Activated naive CD4-positive, alpha-beta T cell treated with anti-CD3 and anti-CD28 coated beads, Interleukin-2, amount 50 U/mL, for 72 hours (primary cell): ENCODE measurements at regions not wholly inside any gene's neighbourhood (a gene's known extent, or its start where the extent isn't known, plus 50 kb on each side); places are given as distances from the start of the nearest gene placed in this dataset.

Experiments used
- ATAC-seq, 2 donors: fragments of 150-1000 bp; cut with Tn5 transposase; 2 replicates each; pipeline ENCODE4 v1.10.0; 2021; ENCODE audit warnings: mild to moderate bottlenecking in 2 of 2, moderate library complexity in 2 of 2
- DNase-seq, 2 donors: peaks; one replicate each; pipeline ENCODE4 v3.0.0; 2021 to 2022; ENCODE audit warnings: low spot score in 2 of 2
- H3K27ac Mint-ChIP-seq, 2 donors: one replicate each; pipeline ENCODE4 v1.8.0; 2022; ENCODE audit warnings: mild to moderate bottlenecking in 2 of 2, mixed read lengths in 2 of 2
- H3K36me3 Mint-ChIP-seq, 2 donors: one replicate each; pipeline ENCODE4 v1.8.0; 2022; ENCODE audit warnings: mixed read lengths in 2 of 2
- H3K9me3 Mint-ChIP-seq, 2 donors: one replicate each; pipeline ENCODE4 v1.8.0; 2022; ENCODE audit warnings: mixed read lengths in 2 of 2

GRCh38 chr3:74349015-74349414 lies 265.4 kb downstream of the CNTN3 start:
- no peak for DNase-seq
- H3K9me3 Mint-ChIP-seq, result peaks cover 13 to 14% of the 10 kb centered on the region in 2 donors
- no peaks in the 10 kb centered on the region for H3K36me3 Mint-ChIP-seq

DNA sequence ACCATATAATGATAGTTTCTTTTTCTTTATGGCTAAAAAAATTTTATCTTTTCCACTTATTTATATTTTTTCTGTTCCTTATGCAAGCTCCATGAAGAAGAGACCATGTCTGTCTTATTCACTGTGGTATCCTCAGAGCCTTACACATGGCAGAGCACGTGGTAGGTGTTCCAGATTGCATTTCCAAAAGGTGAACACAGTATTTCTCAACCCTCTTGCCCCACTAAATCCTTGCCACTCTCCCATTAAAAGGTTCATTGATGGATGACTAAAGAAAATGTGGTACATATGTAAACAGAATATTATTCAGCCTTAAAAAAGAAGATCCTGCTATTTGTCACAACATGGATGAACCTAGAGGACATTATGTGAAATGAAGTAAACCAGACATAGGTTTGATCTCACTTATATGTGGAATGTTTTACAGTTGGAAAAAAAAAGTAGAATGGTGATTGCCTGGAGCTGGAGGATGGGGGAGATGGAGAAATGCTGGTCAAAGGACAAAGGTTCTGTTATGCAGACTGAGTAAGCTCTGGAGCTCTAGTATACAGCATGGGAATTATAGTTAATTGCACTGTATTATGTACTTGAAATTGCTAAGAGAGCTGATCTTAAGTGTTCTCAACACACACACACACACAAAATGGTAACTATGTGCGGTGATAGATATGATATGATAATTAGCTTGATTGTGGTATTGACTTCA lies 266.7 kb downstream of the CNTN3 start:
- no peak for DNase-seq
- Mint-ChIP-seq H3K36me3 (no peaks in the 10 kb centered on the region), H3K27ac (no peak overlapping the region), H3K9me3 (peaks cover 10 to 12% of the 10 kb centered on the region in 2 donors)
- no peak for ATAC-seq

More at GRCh38 chr3:74349015-74349414, 265.4 kb downstream of the CNTN3 start:
- no peak overlapping the region for H3K27ac Mint-ChIP-seq
- no peak for ATAC-seq

- Mint-ChIP-seq H3K9me3 (peaks cover 5 to 7% of the 10 kb centered on the region in 2 donors), H3K36me3 (no peaks in the 10 kb centered on the region), H3K27ac (no peak overlapping the region)
- ATAC-seq, result no peak
- DNase-seq, result no peak
Observed at GRCh38 chr3:74346896-74347295, 267.6 kb downstream of the CNTN3 start.

DNA sequence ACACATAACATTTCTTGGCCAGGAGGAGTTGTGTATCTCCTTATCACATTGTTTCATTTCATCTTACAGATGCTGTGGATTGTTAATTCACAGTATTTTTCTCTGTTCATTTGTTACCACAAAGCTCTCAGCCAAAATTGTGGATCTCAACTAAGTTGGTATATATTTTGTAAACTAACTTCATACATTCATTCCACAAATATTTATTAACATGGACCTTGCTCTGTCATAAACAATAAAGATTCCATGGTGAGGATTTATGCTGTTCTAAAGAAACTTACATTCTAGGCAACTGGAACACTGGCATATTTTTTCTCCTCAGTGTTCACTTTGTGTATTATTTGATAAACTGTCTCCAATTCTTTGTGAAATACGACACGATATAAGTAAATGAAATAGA lies 268.8 kb downstream of the CNTN3 start:
- Mint-ChIP-seq H3K36me3 (no peaks in the 10 kb centered on the region), H3K27ac (no peak overlapping the region)
- no peak for ATAC-seq

DNA sequence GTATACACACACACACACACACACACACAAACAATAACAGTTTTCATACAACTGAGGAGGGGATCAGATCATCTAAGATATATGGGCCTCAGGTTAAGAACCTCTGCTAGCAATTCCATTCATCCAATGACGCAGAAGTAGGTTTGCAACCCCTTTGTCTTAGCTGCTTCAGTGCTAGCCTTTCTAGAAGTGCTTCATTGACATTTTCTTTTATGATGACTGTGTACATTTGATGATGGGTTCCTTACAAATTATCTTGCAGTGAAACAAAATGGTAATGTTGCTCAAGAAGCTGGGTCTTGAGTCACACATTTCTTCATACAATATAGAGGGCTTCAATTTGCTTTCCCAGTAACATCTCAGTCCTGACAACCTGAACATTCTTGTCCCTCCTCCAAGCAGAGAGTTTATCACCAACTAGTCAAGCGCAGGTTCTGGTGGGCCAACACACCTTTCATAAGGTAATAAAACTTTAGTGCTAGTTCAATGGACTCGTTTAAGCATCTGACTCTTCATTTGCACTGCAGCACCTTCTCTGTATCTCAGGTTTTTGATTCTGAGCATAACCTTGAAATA lies 269.5 kb downstream of the CNTN3 start:
- H3K27ac Mint-ChIP-seq, result no peak overlapping the region
- no peaks in the 10 kb centered on the region for H3K36me3 Mint-ChIP-seq

More for the DNA sequence above, 268.8 kb downstream of the CNTN3 start:
- DNase-seq, result no peak
- peaks cover 5 to 7% of the 10 kb centered on the region in 2 donors for H3K9me3 Mint-ChIP-seq

DNA sequence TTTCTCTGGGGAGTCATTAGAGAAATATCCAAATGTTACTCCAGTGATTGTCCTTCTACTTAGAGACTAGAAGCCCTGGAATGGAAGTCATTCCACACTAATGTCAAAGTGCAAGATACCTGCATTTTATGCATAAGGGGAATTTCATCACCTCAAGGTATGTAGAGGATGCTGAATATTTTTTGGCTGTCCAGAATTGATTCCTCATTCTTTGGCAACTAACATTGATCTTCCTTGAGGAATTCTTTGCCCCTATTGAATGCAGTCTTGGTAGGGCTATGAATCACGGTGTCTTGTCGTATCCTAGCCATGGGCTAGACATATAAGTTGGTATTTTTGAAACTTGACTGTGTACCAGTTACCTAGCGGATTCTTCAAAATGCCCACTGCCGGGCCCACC lies 271.1 kb downstream of the CNTN3 start:
- H3K27ac Mint-ChIP-seq, result no peak overlapping the region
- DNase-seq (no peak), ATAC-seq (no peak)
- H3K36me3 Mint-ChIP-seq, result no peaks in the 10 kb centered on the region
- peaks cover 3 to 12% of the 10 kb centered on the region in 2 donors for H3K9me3 Mint-ChIP-seq

More for the DNA sequence above, 269.5 kb downstream of the CNTN3 start:
- H3K9me3 Mint-ChIP-seq, result peaks cover 3 to 5% of the 10 kb centered on the region in 2 donors
- DNase-seq (no peak), ATAC-seq (no peak)

DNA sequence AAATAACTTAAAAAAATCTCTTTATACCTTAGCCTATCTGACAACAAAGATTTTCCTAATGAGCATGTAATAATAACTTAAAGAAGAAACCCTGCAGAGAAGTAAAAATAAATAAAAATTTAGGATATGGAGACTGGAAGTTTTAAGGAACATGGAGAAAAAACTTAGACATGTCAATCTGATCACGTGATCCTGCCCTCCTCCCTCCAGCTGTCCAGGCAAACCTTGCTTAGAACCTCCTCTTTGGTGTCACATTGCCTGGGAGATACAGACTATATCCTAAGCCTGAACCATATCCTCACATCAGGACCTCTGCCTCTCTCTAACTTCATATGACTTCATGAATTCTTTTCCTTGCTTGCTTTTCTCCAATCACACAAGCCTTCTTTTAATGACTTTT lies 275.5 kb downstream of the CNTN3 start:
- Mint-ChIP-seq H3K27ac (no peak overlapping the region), H3K9me3 (peaks cover 3 to 18% of the 10 kb centered on the region in 2 donors), H3K36me3 (no peaks in the 10 kb centered on the region)
- DNase-seq, result no peak
- no peak for ATAC-seq

GRCh38 chr3:74332165-74332564 lies 282.3 kb downstream of the CNTN3 start:
- ATAC-seq, result no peak
- Mint-ChIP-seq H3K9me3 (peaks cover 0 to 12% of the 10 kb centered on the region in 2 donors), H3K27ac (no peak overlapping the region), H3K36me3 (no peaks in the 10 kb centered on the region)
- no peak for DNase-seq

- ATAC-seq, result no peak
Observed at GRCh38 chr3:74331711-74332110, 282.7 kb downstream of the CNTN3 start.

GRCh38 chr3:74329096-74329495 lies 285.4 kb downstream of the CNTN3 start:
- no peaks in the 10 kb centered on the region for H3K36me3 Mint-ChIP-seq
- ATAC-seq, result no peak

More at GRCh38 chr3:74331711-74332110, 282.7 kb downstream of the CNTN3 start:
- Mint-ChIP-seq H3K36me3 (no peaks in the 10 kb centered on the region), H3K9me3 (peaks cover 0 to 12% of the 10 kb centered on the region in 2 donors), H3K27ac (no peak overlapping the region)
- no peak for DNase-seq

DNA sequence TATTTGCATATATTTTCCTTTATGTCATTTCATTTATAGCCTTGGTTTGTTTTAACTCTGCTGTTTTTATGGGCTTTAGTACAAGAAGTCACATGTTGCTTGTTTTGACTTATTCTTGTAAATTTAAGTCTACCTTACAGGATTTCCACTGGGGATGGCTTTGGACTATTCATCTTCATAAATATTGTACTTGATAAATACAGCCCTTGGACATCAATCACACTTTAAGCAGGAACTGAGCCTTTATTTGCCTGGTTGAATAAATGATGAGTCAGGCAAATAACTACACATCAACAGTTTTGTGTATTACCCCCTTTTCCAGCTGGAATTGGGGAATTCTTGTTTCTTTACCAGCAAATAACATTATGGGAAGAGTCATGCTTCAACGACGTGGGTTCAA lies 286.0 kb downstream of the CNTN3 start:
- no peak for ATAC-seq
- DNase-seq, result no peak

More at GRCh38 chr3:74329096-74329495, 285.4 kb downstream of the CNTN3 start:
- no peak for DNase-seq
- Mint-ChIP-seq H3K9me3 (peaks cover 0 to 6% of the 10 kb centered on the region in 2 donors), H3K27ac (no peak overlapping the region)

DNA sequence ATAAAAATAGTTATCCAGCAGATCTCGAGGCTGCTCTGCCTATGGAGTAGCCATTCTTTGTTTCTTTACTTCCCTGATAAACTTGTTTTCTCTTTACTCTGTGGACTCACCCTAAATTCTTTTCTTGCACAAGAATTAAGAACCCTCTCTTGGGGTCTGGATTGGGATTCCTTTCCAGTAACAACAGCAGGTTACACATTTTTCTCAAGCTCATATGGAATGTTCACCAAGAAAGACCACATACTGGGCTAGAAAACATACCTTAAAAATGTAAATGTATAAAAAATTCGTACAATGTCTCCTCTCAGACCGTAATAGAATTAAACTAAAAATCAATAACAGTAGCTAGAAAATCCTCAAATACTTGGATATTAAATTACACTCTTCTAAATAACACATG lies 299.2 kb downstream of the CNTN3 start:
- ATAC-seq (no peak), DNase-seq (no peak)
- Mint-ChIP-seq H3K36me3 (peaks cover 0 to 13% of the 10 kb centered on the region in 2 donors), H3K27ac (no peak overlapping the region), H3K9me3 (peaks cover 18 to 19% of the 10 kb centered on the region in 2 donors)

More for the DNA sequence above, 286.0 kb downstream of the CNTN3 start:
- Mint-ChIP-seq H3K27ac (no peak overlapping the region), H3K9me3 (peaks cover 0 to 4% of the 10 kb centered on the region in 2 donors), H3K36me3 (no peaks in the 10 kb centered on the region)

DNA sequence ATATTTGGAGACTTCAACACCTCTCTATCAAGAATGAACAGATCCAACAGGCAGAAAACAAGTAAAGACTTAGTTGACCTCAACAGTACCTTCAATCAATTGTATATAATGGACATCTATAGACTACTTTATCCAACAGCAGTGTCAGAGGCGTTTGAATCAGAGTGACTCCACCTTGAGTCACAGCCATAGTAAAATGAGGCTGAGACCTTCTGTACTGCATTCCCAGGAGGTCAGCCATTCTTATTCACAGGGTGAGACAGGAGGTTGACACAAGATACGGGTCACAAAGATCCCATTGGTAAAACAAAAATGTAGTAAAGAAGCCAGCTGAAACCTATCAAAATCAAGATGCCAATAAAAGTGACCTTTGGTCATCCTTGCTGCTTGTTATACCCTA lies 299.8 kb downstream of the CNTN3 start:
- peaks cover 0 to 13% of the 10 kb centered on the region in 2 donors for H3K36me3 Mint-ChIP-seq
- no peak for DNase-seq
- no peak overlapping the region for H3K27ac Mint-ChIP-seq
- peaks cover 18 to 19% of the 10 kb centered on the region in 2 donors for H3K9me3 Mint-ChIP-seq
- ATAC-seq, result no peak

DNA sequence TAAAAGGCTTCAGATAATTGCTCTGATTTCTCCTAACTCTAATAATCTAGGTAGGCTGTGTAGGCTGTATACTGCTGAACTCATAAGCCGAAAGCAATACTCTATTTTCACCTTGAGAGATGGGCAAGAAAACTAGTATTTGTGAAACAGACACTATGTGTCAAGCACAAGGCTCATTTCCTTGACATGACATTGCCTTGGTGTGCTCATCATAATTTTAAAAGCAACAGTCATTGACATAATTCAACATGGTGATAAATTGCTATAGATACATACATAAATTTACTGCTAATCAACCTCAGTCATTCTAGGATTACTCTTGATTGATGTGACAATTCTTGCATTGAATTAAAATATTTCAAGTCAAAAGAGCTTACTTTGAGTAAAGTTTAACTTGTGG lies 304.7 kb downstream of the CNTN3 start:
- no peak overlapping the region for H3K27ac Mint-ChIP-seq
- peaks cover 9 to 13% of the 10 kb centered on the region in 2 donors for H3K9me3 Mint-ChIP-seq
- DNase-seq (no peak), ATAC-seq (no peak)
- no peaks in the 10 kb centered on the region for H3K36me3 Mint-ChIP-seq

DNA sequence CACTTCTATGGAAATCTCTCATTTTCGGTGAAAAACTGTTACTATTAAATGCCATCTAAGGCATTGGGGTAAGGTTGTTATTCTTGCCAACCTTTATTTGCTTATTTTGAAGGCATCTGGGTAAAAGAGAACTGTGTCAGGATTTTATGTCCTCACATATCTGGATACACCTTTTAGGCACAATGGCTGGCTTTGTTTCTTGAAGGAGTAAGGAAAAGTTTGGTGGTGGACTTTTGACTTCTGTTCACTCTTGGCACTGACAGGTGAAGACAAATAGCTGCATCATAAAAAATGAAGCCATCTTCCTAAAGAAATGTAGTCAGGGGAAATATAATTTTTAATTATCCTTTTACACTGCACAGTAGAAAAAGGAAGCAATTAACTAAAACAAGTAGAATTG lies 310.0 kb downstream of the CNTN3 start:
- H3K9me3 Mint-ChIP-seq, result peaks cover 10 to 14% of the 10 kb centered on the region in 2 donors
- no peak for DNase-seq
- no peaks in the 10 kb centered on the region for H3K36me3 Mint-ChIP-seq
- no peak for ATAC-seq
- no peak overlapping the region for H3K27ac Mint-ChIP-seq

DNA sequence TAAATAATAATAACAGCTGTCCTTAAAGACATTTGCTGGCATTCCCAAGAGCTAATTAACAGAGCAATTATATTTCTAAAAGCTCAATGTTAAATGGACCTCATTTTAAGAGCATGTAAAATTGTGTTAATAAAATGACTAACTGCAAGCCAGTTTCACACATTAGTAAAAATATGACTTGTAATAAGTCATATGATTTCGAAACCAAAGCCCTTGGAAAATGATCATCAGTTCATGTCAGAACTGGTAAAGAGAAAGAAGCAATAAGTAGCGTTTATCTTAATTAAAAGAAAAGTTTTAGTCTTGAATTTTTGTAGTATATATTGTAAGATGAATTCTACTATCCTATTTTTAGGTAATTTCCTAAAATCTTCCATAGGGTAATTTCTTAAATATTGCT lies 310.7 kb downstream of the CNTN3 start:
- ATAC-seq, result no peak
- no peak for DNase-seq
- Mint-ChIP-seq H3K27ac (no peak overlapping the region), H3K9me3 (peaks cover 10 to 14% of the 10 kb centered on the region in 2 donors), H3K36me3 (no peaks in the 10 kb centered on the region)

DNA sequence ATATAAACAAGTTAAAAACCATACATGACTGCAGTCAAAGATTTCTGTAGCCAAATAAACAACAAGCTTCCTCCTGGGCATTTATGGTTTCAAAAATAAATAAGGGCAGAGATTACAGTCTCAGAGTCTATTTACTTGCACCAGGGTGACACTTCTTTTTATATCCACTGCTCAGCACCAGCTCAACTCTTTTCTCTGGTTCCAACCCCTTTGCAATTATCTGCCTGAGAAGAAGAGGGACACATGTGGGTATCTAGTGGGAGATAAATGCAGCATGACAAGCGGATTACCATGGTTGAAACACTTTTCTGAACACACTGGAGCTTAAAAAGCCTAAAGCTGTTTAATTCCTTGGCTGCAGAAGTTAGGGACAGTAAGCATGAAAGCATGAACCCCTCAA lies 311.5 kb downstream of the CNTN3 start:
- H3K9me3 Mint-ChIP-seq, result peaks cover 13 to 16% of the 10 kb centered on the region in 2 donors
- H3K27ac Mint-ChIP-seq, result no peak overlapping the region
- H3K36me3 Mint-ChIP-seq, result no peaks in the 10 kb centered on the region
- DNase-seq (no peak), ATAC-seq (no peak)

- DNase-seq, result no peak
- ATAC-seq, result no peak
- Mint-ChIP-seq H3K36me3 (no peaks in the 10 kb centered on the region), H3K9me3 (peaks cover 14 to 17% of the 10 kb centered on the region in 2 donors), H3K27ac (no peak overlapping the region)
Observed at GRCh38 chr3:74302281-74302680, 312.2 kb downstream of the CNTN3 start.
